GM23338 (cell line): ENCODE measurements at regions not wholly inside any gene's neighbourhood (a gene's known extent, or its start where the extent isn't known, plus 50 kb on each side); places are given as distances from the start of the nearest gene placed in this dataset.
"Not testable (repeated sequence)": the region's sequence is repeated elsewhere in the genome, so short reads cannot be mapped to it uniquely, and the experiment has no call there.

Experiments used
- ATAC-seq: fragments of 200-7000 bp; cut with Tn5 transposase; 3 replicates; pipeline ENCODE4 v1.9.1; 2020
- DNase-seq: peaks from one replicate; pipeline ENCODE4 v3.0.0-alpha.2; 2015; ENCODE audit warnings: low spot score
- H2AFZ ChIP-seq: fragments of 200-600 bp; sonication (generic); 2 replicates; pipeline ENCODE4 v1.8.0; 2016; ENCODE audit warnings: antibody characterized with exemption, mild to moderate bottlenecking, moderate library complexity
- H3F3A ChIP-seq: fragments of 200-600 bp; sonication (generic); replicated peaks from 2 replicates; pipeline ENCODE4 v1.8.0; 2017; ENCODE audit warnings: antibody characterized with exemption, mixed run types, low read depth
- H3K27ac ChIP-seq: fragments of 200-600 bp; sonication (generic); 2 replicates; pipeline ENCODE4 v1.6.1; 2016; ENCODE audit warnings: low read depth
- H3K27me3 ChIP-seq: fragments of 200-600 bp; sonication (generic); 2 replicates; pipeline ENCODE4 v1.8.0; 2016; ENCODE audit warnings: mild to moderate bottlenecking, mixed run types, moderate library complexity; ENCODE audit not compliant: insufficient read depth
- H3K36me3 ChIP-seq: fragments of 200-600 bp; sonication (generic); 2 replicates; pipeline ENCODE4 v1.8.0; 2016; ENCODE audit warnings: mild to moderate bottlenecking; ENCODE audit not compliant: insufficient read depth
- H3K4me1 ChIP-seq: fragments of 200-600 bp; sonication (generic); 2 replicates; pipeline ENCODE4 v1.8.0; 2016; ENCODE audit warnings: mild to moderate bottlenecking, moderate library complexity; ENCODE audit not compliant: insufficient read depth
- H3K4me2 ChIP-seq: fragments of 200-600 bp; sonication (generic); 2 replicates; pipeline ENCODE4 v1.7.1; 2017; ENCODE audit warnings: mixed run types
- H3K4me3 ChIP-seq: fragments of 200-600 bp; sonication (generic); 2 replicates; pipeline ENCODE4 v1.6.1; 2016; ENCODE audit warnings: mixed run types
- H3K79me2 ChIP-seq: fragments of 200-600 bp; sonication (generic); replicated peaks from 2 replicates; pipeline ENCODE4 v1.8.0; 2017; ENCODE audit warnings: mild to moderate bottlenecking; ENCODE audit not compliant: insufficient read depth
- H3K9me2 ChIP-seq: fragments of 200-600 bp; sonication (generic); 2 replicates; pipeline ENCODE4 v1.8.0; 2017; ENCODE audit not compliant: insufficient read depth
- H4K20me1 ChIP-seq: fragments of 200-600 bp; sonication (generic); replicated peaks from 2 replicates; pipeline ENCODE4 v1.8.0; 2017; ENCODE audit warnings: mild to moderate bottlenecking; ENCODE audit not compliant: insufficient read depth
- H3K27ac Mint-ChIP-seq: 2 replicates; pipeline ENCODE4 v1.8.0; 2020; ENCODE audit warnings: inconsistent platforms, mild to moderate bottlenecking, moderate library complexity, mixed read lengths
- H3K27me3 Mint-ChIP-seq: 3 replicates; pipeline ENCODE4 v1.8.0; 2022; ENCODE audit warnings: low read depth, mild to moderate bottlenecking, moderate library complexity, mixed read lengths, inconsistent platforms; ENCODE audit not compliant: insufficient read depth, poor library complexity
- H3K36me3 Mint-ChIP-seq: 3 replicates; pipeline ENCODE4 v1.8.0; 2021; ENCODE audit warnings: low read depth, mild to moderate bottlenecking, inconsistent platforms, moderate library complexity, mixed read lengths
- H3K4me1 Mint-ChIP-seq: 3 replicates; pipeline ENCODE4 v1.8.0; 2020; ENCODE audit warnings: mild to moderate bottlenecking, inconsistent platforms, mixed read lengths
- H3K4me3 Mint-ChIP-seq: 3 replicates; pipeline ENCODE4 v1.8.0; 2021; ENCODE audit warnings: moderate library complexity, mild to moderate bottlenecking, inconsistent platforms, mixed read lengths
- H3K9me3 Mint-ChIP-seq: 3 replicates; pipeline ENCODE4 v1.8.0; 2020; ENCODE audit warnings: moderate library complexity, mild to moderate bottlenecking, inconsistent platforms, mixed read lengths
- JUNB ChIP-seq: IDR thresholded peaks from one replicate; pipeline ENCODE4 v1.6.1; 2016; ENCODE audit warnings: antibody characterized with exemption; ENCODE audit not compliant: unreplicated experiment
- TF ChIP-seq, protein P1 (sequence below): IDR thresholded peaks from one replicate; pipeline ENCODE4 v1.6.1; 2018; ENCODE audit warnings: antibody characterized with exemption; ENCODE audit not compliant: unreplicated experiment
- TF ChIP-seq, protein P2 (sequence below): fragments of 250-450 bp; sonication (Bioruptor Pico); IDR thresholded peaks from 2 replicates; pipeline ENCODE4 v1.5.0; 2020; ENCODE audit warnings: mild to moderate bottlenecking, moderate library complexity

DNA sequence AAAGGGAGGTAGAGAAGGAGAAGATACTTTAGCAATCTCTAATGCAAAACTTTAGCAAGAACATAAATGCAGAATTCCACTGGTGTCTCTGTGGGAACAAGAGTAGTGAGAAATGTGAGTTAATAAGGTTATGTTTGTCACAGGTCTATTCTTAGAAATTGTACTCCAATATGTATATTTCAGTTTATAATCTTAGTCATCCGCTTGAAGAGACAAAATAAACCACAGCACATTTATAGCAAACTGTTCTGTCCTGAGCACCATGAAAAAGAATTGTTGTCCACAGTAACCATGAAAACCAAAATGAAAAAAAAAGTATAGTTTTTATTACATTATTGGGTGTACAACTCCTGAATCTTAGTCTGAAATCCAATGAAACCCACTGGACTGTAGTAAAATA lies 93.6 kb upstream of the TSLP start (continued):
- TF ChIP-seq, protein P1, sequence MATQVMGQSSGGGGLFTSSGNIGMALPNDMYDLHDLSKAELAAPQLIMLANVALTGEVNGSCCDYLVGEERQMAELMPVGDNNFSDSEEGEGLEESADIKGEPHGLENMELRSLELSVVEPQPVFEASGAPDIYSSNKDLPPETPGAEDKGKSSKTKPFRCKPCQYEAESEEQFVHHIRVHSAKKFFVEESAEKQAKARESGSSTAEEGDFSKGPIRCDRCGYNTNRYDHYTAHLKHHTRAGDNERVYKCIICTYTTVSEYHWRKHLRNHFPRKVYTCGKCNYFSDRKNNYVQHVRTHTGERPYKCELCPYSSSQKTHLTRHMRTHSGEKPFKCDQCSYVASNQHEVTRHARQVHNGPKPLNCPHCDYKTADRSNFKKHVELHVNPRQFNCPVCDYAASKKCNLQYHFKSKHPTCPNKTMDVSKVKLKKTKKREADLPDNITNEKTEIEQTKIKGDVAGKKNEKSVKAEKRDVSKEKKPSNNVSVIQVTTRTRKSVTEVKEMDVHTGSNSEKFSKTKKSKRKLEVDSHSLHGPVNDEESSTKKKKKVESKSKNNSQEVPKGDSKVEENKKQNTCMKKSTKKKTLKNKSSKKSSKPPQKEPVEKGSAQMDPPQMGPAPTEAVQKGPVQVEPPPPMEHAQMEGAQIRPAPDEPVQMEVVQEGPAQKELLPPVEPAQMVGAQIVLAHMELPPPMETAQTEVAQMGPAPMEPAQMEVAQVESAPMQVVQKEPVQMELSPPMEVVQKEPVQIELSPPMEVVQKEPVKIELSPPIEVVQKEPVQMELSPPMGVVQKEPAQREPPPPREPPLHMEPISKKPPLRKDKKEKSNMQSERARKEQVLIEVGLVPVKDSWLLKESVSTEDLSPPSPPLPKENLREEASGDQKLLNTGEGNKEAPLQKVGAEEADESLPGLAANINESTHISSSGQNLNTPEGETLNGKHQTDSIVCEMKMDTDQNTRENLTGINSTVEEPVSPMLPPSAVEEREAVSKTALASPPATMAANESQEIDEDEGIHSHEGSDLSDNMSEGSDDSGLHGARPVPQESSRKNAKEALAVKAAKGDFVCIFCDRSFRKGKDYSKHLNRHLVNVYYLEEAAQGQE = no peak

DNA sequence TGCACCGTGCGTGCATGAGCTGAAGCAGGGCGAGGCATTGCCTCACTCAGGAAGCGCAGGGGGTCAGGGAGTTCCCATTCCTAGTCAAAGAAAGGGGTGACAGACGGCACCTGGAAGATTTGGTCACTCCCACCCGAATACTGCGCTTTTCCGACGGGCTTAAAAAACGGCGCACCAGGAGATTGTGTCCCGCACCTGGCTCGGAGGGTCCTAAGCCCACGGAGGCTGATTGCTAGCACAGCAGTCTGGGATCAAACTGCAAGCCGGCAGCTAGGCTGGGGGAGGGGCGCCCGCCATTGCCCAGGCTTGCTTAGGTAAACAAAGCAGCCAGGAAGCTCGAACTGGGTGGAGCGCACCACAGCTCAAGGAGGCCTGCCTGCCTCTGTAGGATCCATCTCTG lies 85.6 kb upstream of the TSLP start:
- not testable (repeated sequence) for H3K4me1 Mint-ChIP-seq, H3K4me3 Mint-ChIP-seq, H3K9me2 ChIP-seq, H3K4me2 ChIP-seq, H3K36me3 ChIP-seq, H3K79me2 ChIP-seq, H3K27me3 Mint-ChIP-seq, ATAC-seq, H3K27ac Mint-ChIP-seq, H3K27ac ChIP-seq, H3K4me1 ChIP-seq, H3F3A ChIP-seq, H4K20me1 ChIP-seq, H3K27me3 ChIP-seq
- H3K4me3 ChIP-seq = peak overlapping the region; percentile 34; the same call in 1 of the 2 replicates
- peaks cover 23% of the 10 kb centered on the region for H3K9me3 Mint-ChIP-seq
- H2AFZ ChIP-seq = peak overlapping the region; percentile 97; the same call in 1 of the 2 replicates
- peaks cover 10% of the 10 kb centered on the region for H3K36me3 Mint-ChIP-seq
- peak; percentile 24 for DNase-seq

DNA sequence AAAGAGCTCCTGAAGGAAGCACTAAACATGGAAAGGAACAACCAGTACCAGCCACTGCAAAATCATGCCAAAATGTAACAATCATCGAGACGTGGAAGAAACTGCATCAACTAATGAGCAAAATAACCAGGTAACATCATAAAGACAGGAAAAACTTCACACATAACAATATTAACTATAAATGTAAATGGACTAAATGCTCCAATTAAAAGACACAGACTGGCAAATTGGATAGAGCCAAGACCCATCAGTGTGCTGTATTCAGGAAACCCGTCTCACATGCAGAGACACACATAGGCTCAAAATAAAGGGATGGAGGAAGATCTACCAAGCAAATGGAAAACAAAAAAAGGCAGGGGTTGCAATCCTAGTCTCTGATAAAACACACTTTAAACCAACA lies 83.9 kb upstream of the TSLP start:
- peaks cover 28% of the 10 kb centered on the region for H3K9me3 Mint-ChIP-seq
- peaks cover 10% of the 10 kb centered on the region for H3K36me3 Mint-ChIP-seq
- H3K4me2 ChIP-seq, DNase-seq, H3K79me2 ChIP-seq, H3K4me1 ChIP-seq, H3K27ac Mint-ChIP-seq, H3K9me2 ChIP-seq, H3K27ac ChIP-seq, ATAC-seq, H3K27me3 Mint-ChIP-seq, H2AFZ ChIP-seq, H4K20me1 ChIP-seq, H3K4me3 Mint-ChIP-seq, H3F3A ChIP-seq, H3K36me3 ChIP-seq, H3K4me1 Mint-ChIP-seq, H3K4me3 ChIP-seq, H3K27me3 ChIP-seq: not testable (repeated sequence)

DNA sequence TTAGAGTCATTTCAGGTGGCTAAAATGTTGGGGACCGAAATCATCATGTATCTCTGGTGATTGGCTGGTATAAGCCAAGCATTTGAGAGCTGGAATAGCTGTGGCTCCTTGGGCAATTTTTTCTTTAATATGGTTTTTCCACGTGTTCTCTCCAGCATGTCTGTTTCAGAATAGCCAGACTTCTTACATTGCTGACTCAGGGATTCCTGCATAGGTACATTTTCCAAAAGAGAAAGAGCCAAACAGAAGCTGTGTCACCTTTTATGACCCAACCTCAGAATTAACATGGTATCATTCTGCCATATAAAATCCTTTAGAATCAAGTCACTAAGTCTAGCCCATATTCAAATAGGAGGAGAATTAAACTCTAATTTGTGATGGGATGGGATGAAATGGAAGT lies 74.8 kb upstream of the TSLP start:
- H3K4me1 Mint-ChIP-seq = no peaks in the 10 kb centered on the region
- Histone ChIP-seq H3K79me2 (no peaks in the 10 kb centered on the region), H3K36me3 (no peaks in the 10 kb centered on the region), H3K4me1 (no peaks in the 10 kb centered on the region), H4K20me1 (no peaks in the 10 kb centered on the region), H3K4me3 (no peak overlapping the region), H3F3A (no peaks in the 10 kb centered on the region), H3K9me2 (no peaks in the 10 kb centered on the region), H3K27me3 (no peaks in the 10 kb centered on the region), H3K4me2 (no peak overlapping the region), H3K27ac (no peak overlapping the region), H2AFZ (no peak overlapping the region)
- no peak overlapping the region for H3K4me3 Mint-ChIP-seq
- peaks cover 7% of the 10 kb centered on the region; the same call in 2 of the 3 replicates for H3K36me3 Mint-ChIP-seq
- H3K27me3 Mint-ChIP-seq = no peaks in the 10 kb centered on the region
- H3K27ac Mint-ChIP-seq = no peak overlapping the region
- DNase-seq = no peak
- peaks cover 22% of the 10 kb centered on the region for H3K9me3 Mint-ChIP-seq
- ATAC-seq = no peak
- no peak for TF ChIP-seq JUNB
- TF ChIP-seq, protein P2, sequence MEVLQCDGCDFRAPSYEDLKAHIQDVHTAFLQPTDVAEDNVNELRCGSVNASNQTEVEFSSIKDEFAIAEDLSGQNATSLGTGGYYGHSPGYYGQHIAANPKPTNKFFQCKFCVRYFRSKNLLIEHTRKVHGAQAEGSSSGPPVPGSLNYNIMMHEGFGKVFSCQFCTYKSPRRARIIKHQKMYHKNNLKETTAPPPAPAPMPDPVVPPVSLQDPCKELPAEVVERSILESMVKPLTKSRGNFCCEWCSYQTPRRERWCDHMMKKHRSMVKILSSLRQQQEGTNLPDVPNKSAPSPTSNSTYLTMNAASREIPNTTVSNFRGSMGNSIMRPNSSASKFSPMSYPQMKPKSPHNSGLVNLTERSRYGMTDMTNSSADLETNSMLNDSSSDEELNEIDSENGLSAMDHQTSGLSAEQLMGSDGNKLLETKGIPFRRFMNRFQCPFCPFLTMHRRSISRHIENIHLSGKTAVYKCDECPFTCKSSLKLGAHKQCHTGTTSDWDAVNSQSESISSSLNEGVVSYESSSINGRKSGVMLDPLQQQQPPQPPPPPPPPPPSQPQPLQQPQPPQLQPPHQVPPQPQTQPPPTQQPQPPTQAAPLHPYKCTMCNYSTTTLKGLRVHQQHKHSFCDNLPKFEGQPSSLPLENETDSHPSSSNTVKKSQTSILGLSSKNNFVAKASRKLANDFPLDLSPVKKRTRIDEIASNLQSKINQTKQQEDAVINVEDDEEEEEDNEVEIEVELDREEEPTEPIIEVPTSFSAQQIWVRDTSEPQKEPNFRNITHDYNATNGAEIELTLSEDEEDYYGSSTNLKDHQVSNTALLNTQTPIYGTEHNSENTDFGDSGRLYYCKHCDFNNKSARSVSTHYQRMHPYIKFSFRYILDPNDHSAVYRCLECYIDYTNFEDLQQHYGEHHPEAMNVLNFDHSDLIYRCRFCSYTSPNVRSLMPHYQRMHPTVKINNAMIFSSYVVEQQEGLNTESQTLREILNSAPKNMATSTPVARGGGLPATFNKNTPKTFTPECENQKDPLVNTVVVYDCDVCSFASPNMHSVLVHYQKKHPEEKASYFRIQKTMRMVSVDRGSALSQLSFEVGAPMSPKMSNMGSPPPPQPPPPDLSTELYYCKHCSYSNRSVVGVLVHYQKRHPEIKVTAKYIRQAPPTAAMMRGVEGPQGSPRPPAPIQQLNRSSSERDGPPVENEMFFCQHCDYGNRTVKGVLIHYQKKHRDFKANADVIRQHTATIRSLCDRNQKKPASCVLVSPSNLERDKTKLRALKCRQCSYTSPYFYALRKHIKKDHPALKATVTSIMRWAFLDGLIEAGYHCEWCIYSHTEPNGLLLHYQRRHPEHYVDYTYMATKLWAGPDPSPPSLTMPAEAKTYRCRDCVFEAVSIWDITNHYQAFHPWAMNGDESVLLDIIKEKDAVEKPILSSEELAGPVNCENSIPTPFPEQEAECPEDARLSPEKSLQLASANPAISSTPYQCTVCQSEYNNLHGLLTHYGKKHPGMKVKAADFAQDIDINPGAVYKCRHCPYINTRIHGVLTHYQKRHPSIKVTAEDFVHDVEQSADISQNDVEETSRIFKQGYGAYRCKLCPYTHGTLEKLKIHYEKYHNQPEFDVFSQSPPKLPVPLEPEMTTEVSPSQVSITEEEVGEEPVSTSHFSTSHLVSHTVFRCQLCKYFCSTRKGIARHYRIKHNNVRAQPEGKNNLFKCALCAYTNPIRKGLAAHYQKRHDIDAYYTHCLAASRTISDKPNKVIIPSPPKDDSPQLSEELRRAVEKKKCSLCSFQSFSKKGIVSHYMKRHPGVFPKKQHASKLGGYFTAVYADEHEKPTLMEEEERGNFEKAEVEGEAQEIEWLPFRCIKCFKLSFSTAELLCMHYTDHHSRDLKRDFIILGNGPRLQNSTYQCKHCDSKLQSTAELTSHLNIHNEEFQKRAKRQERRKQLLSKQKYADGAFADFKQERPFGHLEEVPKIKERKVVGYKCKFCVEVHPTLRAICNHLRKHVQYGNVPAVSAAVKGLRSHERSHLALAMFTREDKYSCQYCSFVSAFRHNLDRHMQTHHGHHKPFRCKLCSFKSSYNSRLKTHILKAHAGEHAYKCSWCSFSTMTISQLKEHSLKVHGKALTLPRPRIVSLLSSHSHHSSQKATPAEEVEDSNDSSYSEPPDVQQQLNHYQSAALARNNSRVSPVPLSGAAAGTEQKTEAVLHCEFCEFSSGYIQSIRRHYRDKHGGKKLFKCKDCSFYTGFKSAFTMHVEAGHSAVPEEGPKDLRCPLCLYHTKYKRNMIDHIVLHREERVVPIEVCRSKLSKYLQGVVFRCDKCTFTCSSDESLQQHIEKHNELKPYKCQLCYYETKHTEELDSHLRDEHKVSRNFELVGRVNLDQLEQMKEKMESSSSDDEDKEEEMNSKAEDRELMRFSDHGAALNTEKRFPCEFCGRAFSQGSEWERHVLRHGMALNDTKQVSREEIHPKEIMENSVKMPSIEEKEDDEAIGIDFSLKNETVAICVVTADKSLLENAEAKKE (CRISPR knock-in tag) = no peak
